Effector memory CD4-positive, alpha-beta T cell (primary cell): ENCODE measurements at regions not wholly inside any gene's neighbourhood (a gene's known extent, or its start where the extent isn't known, plus 50 kb on each side); places are given as distances from the start of the nearest gene placed in this dataset.

Source experiments
- DNase-seq, 3 donors: peaks; one replicate each; pipeline ENCODE4 v3.0.0-alpha.2; 2020
- H3K27ac ChIP-seq: 2 replicates; pipeline ENCODE4 v1.7.0; 2013; ENCODE audit warnings: mild to moderate bottlenecking, low read length, moderate library complexity; ENCODE audit not compliant: insufficient read depth, poor library complexity, severe bottlenecking
- H3K27me3 ChIP-seq: replicated peaks from 2 replicates; pipeline ENCODE4 v1.7.0; 2013; ENCODE audit warnings: mild to moderate bottlenecking, low read length; ENCODE audit not compliant: insufficient read depth, control insufficient read depth, poor library complexity, severe bottlenecking
- H3K36me3 ChIP-seq: 2 replicates; pipeline ENCODE4 v1.7.0; 2013; ENCODE audit warnings: mild to moderate bottlenecking, low read length, moderate library complexity; ENCODE audit not compliant: control insufficient read depth, insufficient read depth
- H3K4me1 ChIP-seq: 2 replicates; pipeline ENCODE4 v1.7.0; 2013; ENCODE audit warnings: low read length, mild to moderate bottlenecking; ENCODE audit not compliant: control insufficient read depth, insufficient read depth, poor library complexity, severe bottlenecking
- H3K4me3 ChIP-seq: 2 replicates; pipeline ENCODE4 v1.7.0; 2013; ENCODE audit warnings: low read length, low read depth, mild to moderate bottlenecking; ENCODE audit not compliant: insufficient read depth, poor library complexity, severe bottlenecking
- H3K9me3 ChIP-seq: 2 replicates; pipeline ENCODE4 v1.7.0; 2013; ENCODE audit warnings: mild to moderate bottlenecking, low read length, moderate library complexity; ENCODE audit not compliant: control insufficient read depth

- no peaks in the 10 kb centered on the region for H3K9me3 ChIP-seq
- no peaks in the 10 kb centered on the region for H3K27me3 ChIP-seq
- DNase-seq: no peak
- H3K36me3 ChIP-seq: no peaks in the 10 kb centered on the region
- H3K27ac ChIP-seq: no peak overlapping the region
- H3K4me1 ChIP-seq: no peaks in the 10 kb centered on the region
- H3K4me3 ChIP-seq: no peak overlapping the region
These were observed 139.7 kb upstream of the GLRA2 start for GRCh38 chrX:14389682-14390081.

DNA sequence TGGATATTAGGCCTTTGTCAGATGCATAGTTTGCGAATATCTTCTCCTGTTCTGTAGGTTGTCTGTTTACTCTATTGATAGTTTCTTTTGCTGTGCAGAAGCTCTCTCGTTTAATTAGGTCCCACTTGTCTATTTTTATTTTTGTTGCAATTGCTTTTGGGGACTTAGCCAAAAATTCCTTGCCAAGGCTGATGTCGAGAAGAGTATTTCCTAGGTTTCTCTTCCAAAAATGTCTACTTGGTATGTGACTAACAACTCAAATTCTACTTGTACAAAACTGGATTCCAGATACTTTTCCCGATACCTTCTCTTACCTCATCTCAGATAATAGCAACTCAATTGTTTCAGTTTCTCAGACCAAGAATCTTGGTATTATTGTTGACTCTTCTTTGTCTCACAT lies 142.4 kb upstream of the GLRA2 start:
- no peak for DNase-seq
- Histone ChIP-seq H3K4me1 (no peaks in the 10 kb centered on the region), H3K36me3 (no peaks in the 10 kb centered on the region), H3K27ac (no peak overlapping the region), H3K9me3 (no peaks in the 10 kb centered on the region), H3K4me3 (no peak overlapping the region), H3K27me3 (no peaks in the 10 kb centered on the region)

DNA sequence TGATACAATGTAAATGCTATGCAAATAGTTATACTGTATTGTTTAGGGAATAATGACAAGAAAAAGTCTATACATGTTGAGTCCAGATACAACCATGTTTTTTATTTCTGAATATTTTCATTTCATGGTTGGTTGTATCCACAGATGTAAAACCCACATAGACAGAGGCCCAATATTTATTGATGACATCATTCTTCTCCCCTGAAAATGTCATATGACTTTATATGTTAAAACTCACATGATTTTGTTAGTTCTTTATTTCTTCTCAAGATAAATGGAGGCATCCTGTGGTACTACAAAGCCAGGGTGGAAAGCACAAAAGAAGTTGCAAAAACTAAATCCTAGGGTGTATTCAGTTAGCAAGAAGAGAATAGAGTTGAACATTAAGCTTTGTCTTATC lies 149.3 kb upstream of the GLRA2 start:
- Histone ChIP-seq H3K9me3 (no peaks in the 10 kb centered on the region), H3K27me3 (no peaks in the 10 kb centered on the region), H3K4me1 (no peaks in the 10 kb centered on the region), H3K4me3 (no peak overlapping the region), H3K36me3 (no peaks in the 10 kb centered on the region), H3K27ac (no peak overlapping the region)
- DNase-seq: no peak

- no peak for DNase-seq
- no peaks in the 10 kb centered on the region for H3K4me1 ChIP-seq
- no peaks in the 10 kb centered on the region for H3K36me3 ChIP-seq
- no peaks in the 10 kb centered on the region for H3K9me3 ChIP-seq
- H3K27ac ChIP-seq: no peak overlapping the region
- H3K27me3 ChIP-seq: no peaks in the 10 kb centered on the region
- H3K4me3 ChIP-seq: no peak overlapping the region
These were observed 151.9 kb upstream of the GLRA2 start for GRCh38 chrX:14377427-14377826.

GRCh38 chrX:14363728-14364127 lies 165.6 kb upstream of the GLRA2 start:
- no peaks in the 10 kb centered on the region for H3K27me3 ChIP-seq
- H3K4me3 ChIP-seq: no peak overlapping the region
- H3K9me3 ChIP-seq: no peaks in the 10 kb centered on the region
- no peaks in the 10 kb centered on the region for H3K4me1 ChIP-seq
- H3K27ac ChIP-seq: no peak overlapping the region
- DNase-seq: no peak
- H3K36me3 ChIP-seq: no peaks in the 10 kb centered on the region

DNA sequence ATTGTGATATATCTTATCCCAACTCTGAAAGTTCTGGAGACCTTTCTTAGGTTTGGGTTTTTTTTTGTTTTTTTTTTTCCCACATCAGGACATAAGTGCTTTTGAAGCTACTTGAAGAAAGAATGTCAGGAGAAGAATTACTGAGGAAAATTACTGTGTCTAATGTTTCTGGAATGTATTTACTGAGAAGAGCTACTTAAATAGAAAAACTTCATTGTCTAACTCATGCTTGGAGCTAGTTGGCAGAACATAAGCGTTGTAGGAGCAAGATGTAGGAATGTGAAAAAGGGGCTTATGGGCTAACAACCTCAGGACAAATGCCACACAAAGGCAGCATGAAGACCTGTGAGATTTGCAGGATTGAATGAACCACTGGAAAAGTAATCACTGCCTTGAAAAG lies 166.6 kb upstream of the GLRA2 start:
- no peaks in the 10 kb centered on the region for H3K4me1 ChIP-seq
- H3K36me3 ChIP-seq: no peaks in the 10 kb centered on the region
- no peak overlapping the region for H3K27ac ChIP-seq
- DNase-seq: no peak
- H3K27me3 ChIP-seq: no peaks in the 10 kb centered on the region
- no peak overlapping the region for H3K4me3 ChIP-seq
- no peaks in the 10 kb centered on the region for H3K9me3 ChIP-seq

DNA sequence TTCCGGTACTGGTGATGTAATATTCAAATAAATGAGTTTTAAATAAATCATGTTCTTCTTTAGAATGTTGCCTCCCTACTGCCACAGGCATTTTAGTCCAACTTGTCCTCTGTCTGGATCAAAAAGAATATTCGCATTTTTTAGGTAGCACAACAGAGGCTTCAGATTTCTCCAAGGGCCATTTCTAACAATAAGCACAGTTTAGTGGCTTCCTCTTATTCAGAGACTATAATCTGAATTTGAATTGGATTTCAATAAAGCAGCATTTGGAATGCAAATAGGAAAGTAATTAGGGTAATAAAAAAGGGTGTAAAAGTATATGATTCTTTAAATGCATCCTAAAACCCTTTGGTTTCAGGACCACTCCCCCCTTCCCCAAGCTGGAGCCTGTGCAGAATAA lies 167.9 kb upstream of the GLRA2 start:
- H3K4me3 ChIP-seq: no peak overlapping the region
- H3K36me3 ChIP-seq: no peaks in the 10 kb centered on the region
- H3K9me3 ChIP-seq: no peaks in the 10 kb centered on the region
- DNase-seq: no peak
- no peaks in the 10 kb centered on the region for H3K4me1 ChIP-seq
- no peak overlapping the region for H3K27ac ChIP-seq
- H3K27me3 ChIP-seq: no peaks in the 10 kb centered on the region

- Histone ChIP-seq H3K27me3 (no peaks in the 10 kb centered on the region), H3K4me3 (no peak overlapping the region)
- DNase-seq: no peak
These were observed 169.6 kb upstream of the GLRA2 start for GRCh38 chrX:14359727-14360126.

DNA sequence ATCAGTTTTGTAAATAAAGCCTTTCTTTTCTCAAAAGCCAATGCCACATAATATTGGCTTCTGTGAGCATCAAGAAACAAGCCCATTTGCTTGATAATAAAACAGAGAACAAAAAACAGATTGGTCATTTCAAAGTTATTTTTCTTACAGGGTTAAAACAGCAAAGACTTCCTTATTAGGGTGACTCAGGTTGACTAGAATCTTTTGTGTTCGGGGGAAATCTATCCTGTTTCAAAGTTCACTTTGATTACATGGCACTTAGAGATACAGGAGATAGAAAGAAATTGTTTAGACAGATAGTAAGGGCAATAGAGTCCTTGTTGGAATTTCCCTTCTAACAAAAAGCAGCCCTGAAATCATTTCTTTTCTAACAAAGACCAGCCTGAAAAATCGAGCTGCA lies 170.0 kb upstream of the GLRA2 start:
- Histone ChIP-seq H3K27me3 (no peaks in the 10 kb centered on the region), H3K36me3 (no peaks in the 10 kb centered on the region), H3K4me1 (no peaks in the 10 kb centered on the region), H3K9me3 (no peaks in the 10 kb centered on the region), H3K27ac (no peak overlapping the region), H3K4me3 (no peak overlapping the region)
- no peak for DNase-seq

More at GRCh38 chrX:14359727-14360126, 169.6 kb upstream of the GLRA2 start:
- Histone ChIP-seq H3K27ac (no peak overlapping the region), H3K4me1 (no peaks in the 10 kb centered on the region), H3K9me3 (no peaks in the 10 kb centered on the region), H3K36me3 (no peaks in the 10 kb centered on the region)

- H3K27ac ChIP-seq: no peak overlapping the region
These were observed 172.0 kb upstream of the GLRA2 start for GRCh38 chrX:14357314-14357713.

DNA sequence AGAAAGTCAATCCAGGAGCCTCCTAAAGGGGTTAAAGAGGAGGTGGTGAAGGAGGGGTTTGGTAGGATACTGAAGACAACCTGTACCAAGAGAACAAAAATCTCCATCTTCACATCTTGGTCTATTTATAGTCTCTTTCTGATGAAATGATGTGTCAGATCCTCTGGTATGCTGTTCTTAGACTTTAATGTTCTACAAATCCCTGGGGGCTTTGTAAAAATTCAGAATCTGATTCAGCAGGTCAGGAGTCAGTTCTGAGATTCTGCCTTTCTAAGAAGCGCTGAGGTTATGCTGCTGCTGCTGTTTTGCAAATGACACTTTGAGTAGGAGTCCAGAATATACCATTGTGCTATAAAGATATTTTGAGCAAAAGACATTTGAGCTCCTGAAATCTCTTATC lies 172.9 kb upstream of the GLRA2 start:
- H3K9me3 ChIP-seq: no peaks in the 10 kb centered on the region
- no peaks in the 10 kb centered on the region for H3K4me1 ChIP-seq
- H3K4me3 ChIP-seq: no peak overlapping the region
- H3K27ac ChIP-seq: no peak overlapping the region
- no peaks in the 10 kb centered on the region for H3K27me3 ChIP-seq
- no peak for DNase-seq
- no peaks in the 10 kb centered on the region for H3K36me3 ChIP-seq

More at GRCh38 chrX:14357314-14357713, 172.0 kb upstream of the GLRA2 start:
- no peak for DNase-seq
- Histone ChIP-seq H3K4me1 (no peaks in the 10 kb centered on the region), H3K9me3 (no peaks in the 10 kb centered on the region), H3K4me3 (no peak overlapping the region), H3K36me3 (no peaks in the 10 kb centered on the region), H3K27me3 (no peaks in the 10 kb centered on the region)
